SKM-1 (cell line): ENCODE measurements at regions not wholly inside any gene's neighbourhood (a gene's known extent, or its start where the extent isn't known, plus 50 kb on each side); places are given as distances from the start of the nearest gene placed in this dataset.
"Not testable (repeated sequence)": the region's sequence is repeated elsewhere in the genome, so short reads cannot be mapped to it uniquely, and the experiment has no call there.

Experiments
- DNase-seq: peaks from one replicate; lab custom pipeline; 2025; ENCODE audit not compliant: unreplicated experiment; lab: John Stamatoyannopoulos, UW

GRCh38 chr10:3255075-3255474 is 82.5 kb upstream of the PITRM1 start:
- no peak for DNase-seq

GRCh38 chr10:3253974-3254373 is 81.4 kb upstream of the PITRM1 start:
- DNase-seq: not testable (repeated sequence)

- no peak for DNase-seq
Observed at GRCh38 chr10:3251172-3251571, 78.6 kb upstream of the PITRM1 start.

DNA sequence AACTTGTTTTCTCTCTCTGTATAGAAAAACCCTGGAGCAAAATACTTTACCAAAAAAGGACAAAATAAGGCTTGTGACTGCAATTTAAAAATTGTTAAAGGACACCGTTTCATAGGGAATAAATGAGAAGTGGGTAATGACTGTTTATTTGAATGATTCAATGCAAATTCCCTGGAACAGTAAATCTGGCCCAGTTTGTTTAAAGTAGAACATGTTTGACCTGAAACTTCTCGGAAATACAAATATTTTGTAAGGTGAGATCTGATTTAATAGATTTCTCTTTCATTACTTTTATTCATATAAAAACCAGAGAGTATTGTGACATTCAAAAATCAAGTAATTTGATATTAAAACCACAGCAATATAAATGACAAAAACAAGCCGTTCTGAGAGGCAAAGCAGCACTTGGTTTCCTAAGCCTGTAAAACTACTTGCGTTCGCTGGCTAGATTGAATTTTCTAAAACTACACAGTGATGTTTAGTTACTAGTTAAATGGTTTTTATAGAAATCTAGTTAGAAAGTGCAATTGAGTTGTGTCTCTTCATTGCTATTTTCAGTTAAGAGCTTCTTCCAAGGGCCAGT is 76.8 kb upstream of the PITRM1 start:
- no peak for DNase-seq

- no peak for DNase-seq
Observed at GRCh38 chr10:3248526-3249306, 76.1 kb upstream of the PITRM1 start.

GRCh38 chr10:3245395-3245794 is 72.8 kb upstream of the PITRM1 start:
- DNase-seq: no peak

DNA sequence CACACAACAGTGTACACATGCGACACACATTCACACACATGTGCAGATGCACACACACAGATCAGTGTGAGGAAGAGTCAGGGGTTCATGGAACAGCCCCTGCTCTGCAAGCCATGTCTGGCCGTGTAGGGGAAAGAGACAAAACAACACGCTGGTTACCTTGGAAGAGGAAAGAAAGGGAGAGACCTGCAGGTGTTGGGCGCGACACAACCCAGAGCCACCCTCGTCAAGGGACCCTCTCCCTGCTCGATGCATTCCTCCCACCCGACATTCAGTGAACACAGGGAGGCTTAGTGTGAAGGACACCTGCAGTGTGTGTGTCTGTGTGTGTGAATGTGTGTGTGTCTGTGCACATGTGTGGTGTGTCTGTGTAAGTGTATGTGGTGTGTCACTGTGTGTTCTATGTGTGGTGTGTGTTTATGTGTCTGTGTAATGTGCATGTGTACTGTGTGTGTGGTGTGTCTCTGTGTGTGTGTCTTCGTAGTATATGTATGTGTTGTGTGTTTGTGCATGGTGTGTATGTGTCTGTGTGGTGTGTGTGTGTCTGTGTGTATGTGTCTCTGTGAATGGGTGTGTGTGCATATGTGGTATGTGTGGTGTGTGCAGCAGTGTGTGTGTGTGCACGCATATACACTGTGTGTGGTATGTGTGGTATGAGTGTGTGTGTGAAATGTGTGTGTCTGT is 69.5 kb upstream of the PITRM1 start:
- DNase-seq: no peak

GRCh38 chr10:3241274-3241921 is 68.8 kb upstream of the PITRM1 start:
- DNase-seq: no peak

GRCh38 chr10:3239920-3240894 is 67.6 kb upstream of the PITRM1 start:
- DNase-seq: no peak

GRCh38 chr10:3239066-3239919 is 66.7 kb upstream of the PITRM1 start:
- DNase-seq: peak; percentile 12

DNA sequence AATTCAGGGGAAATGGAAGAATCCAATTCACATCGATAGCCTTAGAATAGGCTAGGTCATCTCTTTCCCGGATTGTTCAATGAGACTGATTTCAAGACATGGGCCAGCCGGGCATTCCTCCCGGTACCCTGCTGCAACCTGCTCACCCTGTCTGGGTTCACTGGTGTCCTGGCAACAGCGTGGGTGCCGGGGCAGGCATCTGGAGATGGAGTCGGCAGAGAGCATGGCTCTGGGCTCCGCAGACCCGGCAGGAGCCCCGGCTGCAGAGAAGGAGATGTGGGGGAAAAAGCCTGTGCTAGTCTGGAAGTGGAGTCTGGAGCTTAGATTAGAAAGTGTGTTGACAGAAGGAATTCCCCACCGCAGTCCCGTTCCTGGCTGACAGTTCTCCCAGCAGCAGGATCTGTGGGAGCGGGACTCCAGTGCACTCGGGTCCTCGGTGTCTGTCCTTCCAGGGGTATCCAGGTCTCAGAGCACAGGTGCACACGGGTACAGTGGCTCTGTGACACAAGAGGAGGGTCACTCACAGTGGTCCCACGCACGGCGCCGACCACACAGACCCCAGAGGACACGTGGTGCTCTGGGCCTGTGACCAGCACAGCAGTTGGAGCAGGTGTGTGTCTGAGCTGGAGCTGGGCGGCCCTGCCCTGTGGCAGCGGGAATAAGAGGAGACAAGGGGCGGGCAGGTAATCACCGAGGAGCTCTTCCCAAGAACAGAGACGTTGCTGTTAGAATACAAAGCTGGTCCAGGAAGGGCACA is 65.7 kb upstream of the PITRM1 start:
- no peak for DNase-seq

DNA sequence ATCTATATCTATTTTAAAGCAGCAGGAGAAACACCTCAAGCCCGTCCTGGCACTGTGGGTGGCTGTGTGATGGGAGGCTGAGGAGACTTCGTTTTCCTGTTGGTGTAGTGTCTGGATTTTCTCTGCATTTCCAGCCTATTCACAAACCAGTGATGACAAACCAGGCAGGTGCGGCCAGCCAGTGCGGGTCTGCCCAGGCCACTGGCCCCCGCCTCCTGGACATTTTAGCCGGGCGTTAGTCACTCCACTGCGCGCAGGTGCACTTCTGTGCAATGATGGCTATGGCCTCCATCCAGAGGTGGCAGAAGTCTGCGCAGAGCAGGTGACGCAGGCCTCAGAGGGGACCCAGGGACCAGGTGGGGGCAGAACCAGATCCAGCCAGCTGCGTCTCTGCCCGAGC is 64.9 kb upstream of the PITRM1 start:
- no peak for DNase-seq

GRCh38 chr10:3236644-3237404 is 64.2 kb upstream of the PITRM1 start:
- DNase-seq: no peak

- DNase-seq: no peak
Observed at GRCh38 chr10:3235996-3236510, 63.5 kb upstream of the PITRM1 start.

- no peak for DNase-seq
Observed at GRCh38 chr10:3235395-3235794, 62.8 kb upstream of the PITRM1 start.

DNA sequence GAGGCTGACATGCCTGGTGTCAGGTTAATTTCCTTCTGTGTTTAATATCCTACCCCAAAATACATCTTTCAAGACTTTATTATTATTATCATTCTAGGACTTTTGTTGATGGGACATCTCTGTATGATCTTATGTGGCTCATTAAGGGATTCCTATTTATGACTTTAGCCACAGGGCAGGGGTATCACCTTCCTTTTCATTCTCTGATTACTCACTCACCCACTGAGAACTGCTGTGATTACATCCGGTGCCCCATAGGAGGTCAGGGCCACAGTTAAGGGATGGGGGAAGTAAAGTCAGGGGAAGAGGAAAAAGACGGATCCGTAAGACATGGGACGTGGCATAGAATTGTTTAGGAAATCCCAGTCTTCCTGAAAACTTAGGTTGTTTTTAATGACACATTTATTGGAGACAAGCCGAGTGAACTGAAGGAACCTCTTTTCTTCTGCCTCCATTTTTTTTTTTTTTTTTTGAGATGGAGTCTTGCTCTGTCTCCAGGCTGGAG is 61.0 kb upstream of the PITRM1 start:
- DNase-seq: no peak

DNA sequence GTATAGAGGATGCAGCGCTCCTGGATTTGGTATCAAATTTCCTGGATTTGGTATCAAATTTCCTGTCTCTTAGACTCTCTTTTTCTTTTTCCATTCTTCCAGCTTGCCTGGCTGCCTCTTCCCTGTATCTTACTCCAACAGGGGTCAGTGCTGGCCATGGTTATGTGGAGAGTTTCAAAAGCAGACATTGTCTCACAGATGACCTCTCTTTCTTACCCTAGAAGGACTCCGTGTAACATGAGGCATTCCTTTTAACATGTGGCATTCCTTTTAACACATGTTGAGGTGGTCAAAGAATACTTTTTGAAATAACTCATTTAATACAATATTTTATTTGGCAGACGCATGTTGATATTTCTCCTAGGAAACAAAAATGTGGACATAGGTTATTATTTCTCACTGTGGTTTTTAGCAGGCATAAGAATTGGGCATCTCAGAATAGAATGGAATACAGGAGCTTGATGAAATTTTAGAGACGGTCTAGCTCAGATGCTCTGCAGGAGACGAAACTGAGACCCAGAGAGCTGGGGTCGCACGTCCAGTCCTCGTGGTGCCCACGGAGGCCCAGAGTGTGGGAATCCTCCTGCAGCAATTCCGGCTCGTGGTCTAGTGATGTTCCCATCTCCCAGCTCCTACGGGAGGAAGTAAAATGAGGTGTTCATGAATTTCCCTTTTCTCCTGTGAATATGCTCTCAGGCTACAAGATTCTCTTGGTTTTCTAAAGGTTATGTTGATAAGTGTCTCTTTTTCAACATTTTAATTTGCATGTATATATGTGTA is 59.6 kb upstream of the PITRM1 start:
- no peak for DNase-seq
